Stimulated activated CD4-positive, alpha-beta T cell treated with anti-CD3 and anti-CD28 coated beads, TNF-alpha, amount 100 ng/mL, for 1 hour (primary cell): ENCODE measurements at regions not wholly inside any gene's neighbourhood (a gene's known extent, or its start where the extent isn't known, plus 50 kb on each side); places are given as distances from the start of the nearest gene placed in this dataset.
"Not testable (repeated sequence)": the region's sequence is repeated elsewhere in the genome, so short reads cannot be mapped to it uniquely, and the experiment has no call there.

Source experiments
- DNase-seq, 3 donors: peaks; one replicate each; pipeline ENCODE4 v3.0.0-alpha.2; 2020; ENCODE audit warnings: low read depth in 3 of 3, low spot score in 1 of 3

GRCh38 chr5:126055348-126055729 is 367.9 kb upstream of the GRAMD2B start:
- no peak for DNase-seq

- DNase-seq = no peak
These were observed 366.9 kb upstream of the GRAMD2B start for GRCh38 chr5:126056352-126056751.

DNA sequence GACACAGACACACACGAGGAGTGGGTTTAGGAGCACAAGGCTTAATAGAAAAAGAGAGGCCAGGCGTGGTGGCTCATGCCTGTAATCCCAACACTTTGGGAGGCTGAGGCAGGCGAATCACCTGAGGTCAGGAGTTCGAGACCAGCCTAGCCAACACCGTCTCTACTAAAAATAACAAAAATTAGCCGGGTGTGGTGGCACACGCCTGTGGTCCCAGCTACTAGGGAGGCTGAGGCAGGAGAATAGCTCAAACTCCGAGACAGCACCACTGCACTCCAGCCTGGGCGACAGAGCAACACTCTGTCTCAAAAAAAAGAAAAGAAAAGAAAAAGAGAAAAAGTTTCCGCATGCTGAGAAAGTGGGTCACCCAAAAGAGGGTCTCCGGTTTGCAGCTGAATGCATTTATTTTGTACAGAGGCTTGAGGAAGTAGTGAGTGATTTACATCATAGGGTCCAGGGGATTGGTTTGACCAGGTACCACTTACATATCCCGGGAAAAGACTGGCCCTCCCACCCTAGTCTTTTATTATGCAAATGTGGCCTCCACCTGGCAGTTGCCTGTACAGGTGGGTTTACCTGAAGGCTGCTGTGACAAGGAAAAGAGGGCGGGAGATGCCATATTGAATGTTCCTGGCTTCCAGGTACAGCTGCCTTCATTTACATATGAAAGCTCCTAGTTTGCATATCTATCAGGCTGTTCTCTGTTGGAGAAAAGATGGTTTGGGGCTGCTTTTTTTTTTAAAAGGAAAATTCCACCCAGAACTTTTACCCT is 366.2 kb upstream of the GRAMD2B start:
- no peak for DNase-seq

GRCh38 chr5:126058392-126058791 is 364.8 kb upstream of the GRAMD2B start:
- not testable (repeated sequence) for DNase-seq

- no peak for DNase-seq
These were observed 360.6 kb upstream of the GRAMD2B start for GRCh38 chr5:126062398-126063221.

DNA sequence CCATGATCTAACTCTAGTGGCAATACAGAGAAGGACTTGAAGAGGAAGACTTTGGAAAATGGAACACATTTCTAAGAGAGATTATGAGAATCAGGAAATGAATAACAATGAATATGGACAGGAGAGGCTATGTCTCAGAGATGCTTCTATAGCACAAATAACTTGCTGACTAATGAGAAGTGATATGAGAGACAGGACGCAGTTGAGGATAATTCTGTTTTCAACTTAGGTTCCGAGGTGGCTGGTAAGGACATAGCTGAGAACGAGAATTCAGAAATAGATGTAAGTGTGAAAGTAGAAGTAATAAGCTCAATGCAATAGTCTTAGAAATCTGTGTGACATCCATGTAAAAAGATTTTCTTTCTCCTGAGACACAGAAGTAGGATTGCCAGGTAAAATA is 358.1 kb upstream of the GRAMD2B start:
- DNase-seq = no peak

GRCh38 chr5:126066836-126067235 is 356.4 kb upstream of the GRAMD2B start:
- no peak for DNase-seq

DNA sequence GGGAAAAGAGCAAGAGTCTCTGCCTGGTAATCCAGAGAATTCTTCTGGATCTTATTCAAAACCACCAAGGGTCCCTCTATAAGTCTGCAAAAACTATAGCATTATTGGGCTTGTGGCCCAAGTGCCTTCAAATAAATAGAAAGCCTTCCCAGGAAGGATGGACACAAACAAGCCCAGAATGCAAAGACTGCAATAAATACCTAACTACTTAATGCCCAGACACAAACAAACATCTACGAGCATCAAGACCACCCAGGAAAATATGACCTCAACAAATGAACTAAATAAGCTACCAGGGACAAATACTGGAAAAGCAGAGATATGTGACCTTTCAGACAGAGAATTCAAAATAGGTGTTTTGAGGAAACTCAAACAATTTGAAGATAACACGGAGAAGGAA is 355.8 kb upstream of the GRAMD2B start:
- DNase-seq = no peak

DNA sequence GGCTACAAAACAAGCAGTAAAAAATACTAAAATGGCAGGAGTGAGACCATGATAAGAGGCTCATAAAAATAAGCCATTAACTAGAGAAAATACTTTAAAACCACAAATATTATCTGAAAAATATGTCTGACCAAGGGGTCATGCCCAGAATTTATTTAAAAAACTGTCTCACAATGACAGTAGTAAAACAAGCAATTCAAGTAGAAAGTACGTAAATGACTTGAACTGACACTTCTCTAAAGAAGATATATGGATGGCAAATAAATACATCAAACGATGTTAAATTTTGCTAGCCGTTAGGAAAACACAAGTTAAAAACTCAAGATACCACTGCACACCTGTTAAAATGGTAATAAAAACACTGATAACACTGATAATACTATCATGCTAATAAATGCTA is 353.9 kb upstream of the GRAMD2B start:
- DNase-seq = no peak

DNA sequence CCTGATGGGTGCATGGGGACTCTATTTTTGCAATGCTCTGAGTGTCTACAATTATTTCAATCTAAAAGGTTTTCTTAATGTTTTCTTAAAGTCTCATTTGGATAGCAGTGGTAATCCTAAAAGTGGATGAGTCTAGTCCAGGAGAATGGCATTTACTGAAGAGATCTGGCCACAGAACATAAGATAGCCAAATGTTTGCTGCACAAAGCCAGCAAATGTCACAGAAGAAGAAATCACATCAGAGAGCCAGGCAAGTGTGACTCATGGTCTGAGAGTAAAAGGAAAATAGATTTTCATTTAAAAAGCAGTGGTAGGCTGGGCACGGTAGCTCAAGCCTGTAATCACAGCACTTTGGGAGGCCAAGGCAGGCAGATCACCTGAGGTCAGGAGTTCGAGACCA is 352.7 kb upstream of the GRAMD2B start:
- no peak for DNase-seq

DNA sequence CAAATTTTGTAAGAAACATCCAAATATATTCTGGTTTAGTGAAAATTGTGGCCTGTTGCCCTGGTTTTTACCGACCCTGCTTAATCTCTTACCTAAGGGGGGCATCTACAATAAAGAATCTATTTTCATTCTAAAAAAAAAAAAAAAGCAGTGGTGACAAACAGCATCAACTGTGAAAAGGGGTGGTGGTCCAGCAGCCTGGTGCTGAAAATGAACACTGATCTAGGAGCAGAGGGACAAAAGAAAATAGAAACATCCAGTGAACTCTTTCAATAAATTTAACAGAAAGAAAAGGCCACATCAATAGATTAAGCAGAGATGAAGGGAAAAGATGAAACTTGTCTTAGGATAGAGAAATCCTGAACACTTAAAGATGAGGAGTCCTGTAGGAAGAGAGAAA is 348.7 kb upstream of the GRAMD2B start:
- DNase-seq = no peak

DNA sequence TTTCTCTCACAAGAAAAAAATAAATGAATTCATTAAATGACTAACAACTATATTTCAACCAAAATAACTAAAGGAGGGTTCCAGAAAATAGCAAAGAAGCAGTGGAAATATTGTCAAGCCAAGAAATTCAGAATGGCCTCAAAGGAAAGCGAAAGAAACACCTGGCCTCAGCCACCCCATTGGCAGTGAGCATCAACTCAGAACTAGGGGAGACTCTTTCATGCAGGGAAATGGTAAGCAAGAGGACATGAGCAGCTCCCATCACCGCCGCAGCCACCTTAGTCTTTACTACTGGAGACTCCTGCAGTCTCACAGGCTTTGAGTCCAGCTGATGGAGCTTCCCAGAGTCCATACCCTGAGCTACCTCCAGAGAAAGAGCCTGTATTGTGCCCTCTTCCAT is 343.9 kb upstream of the GRAMD2B start:
- DNase-seq = no peak

- DNase-seq = no peak
These were observed 342.0 kb upstream of the GRAMD2B start for GRCh38 chr5:126081209-126081608.

DNA sequence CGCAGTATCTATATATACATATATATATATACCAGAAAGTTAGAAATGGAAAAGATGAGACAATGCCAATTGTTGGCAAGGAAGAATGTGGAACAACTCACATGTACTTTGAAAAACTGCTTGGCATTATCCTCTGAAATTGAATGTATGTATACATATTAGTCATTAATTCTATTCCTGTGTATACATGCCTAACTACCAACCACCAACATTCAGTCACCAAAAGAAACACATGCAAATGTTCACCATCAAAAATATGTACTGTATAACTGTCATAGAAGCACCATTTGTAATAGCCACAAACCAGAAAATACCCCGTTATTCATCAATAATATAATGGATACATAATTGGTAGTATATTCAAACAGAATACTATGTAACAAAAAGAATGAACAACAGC is 330.2 kb upstream of the GRAMD2B start:
- no peak for DNase-seq

DNA sequence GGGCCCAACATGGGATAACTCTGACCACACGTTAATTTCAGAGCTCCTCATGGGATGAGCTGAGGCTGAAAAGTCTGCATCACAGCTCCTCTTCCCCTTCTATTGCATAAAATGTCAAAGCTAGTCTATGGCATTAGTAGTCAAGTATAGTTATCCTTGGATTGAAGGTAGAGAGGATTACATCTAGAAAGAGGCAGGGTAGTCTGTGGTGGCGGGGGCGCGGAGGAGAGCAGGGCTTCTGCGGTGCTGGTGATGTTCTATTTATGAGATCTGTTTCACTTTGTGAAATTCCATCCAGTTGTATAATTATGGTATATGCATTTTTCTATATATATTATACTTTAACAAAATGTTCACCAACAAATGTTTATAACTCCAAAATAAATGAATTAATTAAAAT is 329.5 kb upstream of the GRAMD2B start:
- no peak for DNase-seq

DNA sequence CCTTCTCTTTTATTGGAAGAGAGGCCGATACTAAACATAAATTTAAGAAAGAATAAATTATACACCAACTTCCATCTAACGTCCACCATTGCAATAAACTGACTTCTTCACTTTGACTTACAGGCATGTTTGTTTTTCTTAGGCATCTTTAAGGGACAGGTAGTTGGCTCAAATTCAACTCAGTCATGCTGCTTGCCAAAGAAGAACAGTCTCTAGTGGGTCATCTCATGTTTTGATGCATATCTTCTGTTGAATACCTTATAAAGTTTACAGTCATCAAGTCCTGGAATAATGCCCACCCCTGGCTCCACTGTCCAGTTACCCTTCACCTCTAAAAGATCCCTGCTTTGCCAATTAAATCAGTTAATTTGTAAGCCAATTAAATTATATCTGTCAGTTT is 328.2 kb upstream of the GRAMD2B start:
- no peak for DNase-seq

GRCh38 chr5:126096442-126097006 is 326.7 kb upstream of the GRAMD2B start:
- no peak for DNase-seq

- no peak for DNase-seq
These were observed 325.3 kb upstream of the GRAMD2B start for GRCh38 chr5:126097876-126098275.

GRCh38 chr5:126098330-126099017 is 324.7 kb upstream of the GRAMD2B start:
- DNase-seq = no peak

DNA sequence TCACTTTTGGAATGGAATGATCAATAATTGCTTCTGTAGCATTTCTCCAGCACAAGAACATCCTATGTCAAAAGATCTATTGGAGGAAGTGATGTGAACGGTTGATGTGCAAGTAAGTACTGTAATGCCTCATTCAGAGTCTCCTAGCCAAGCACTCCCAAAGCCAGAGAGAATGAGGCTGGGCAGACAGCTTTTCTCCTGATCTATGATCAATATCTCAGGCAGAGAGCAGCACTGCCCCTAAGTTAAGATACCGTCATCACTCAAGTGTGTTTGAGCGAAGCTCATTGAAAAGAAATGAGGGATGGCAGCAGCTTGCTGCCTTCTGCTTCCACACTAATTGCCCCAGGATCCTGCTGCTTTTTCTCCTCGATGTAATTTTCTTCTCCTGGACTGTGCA is 324.1 kb upstream of the GRAMD2B start:
- DNase-seq = no peak

DNA sequence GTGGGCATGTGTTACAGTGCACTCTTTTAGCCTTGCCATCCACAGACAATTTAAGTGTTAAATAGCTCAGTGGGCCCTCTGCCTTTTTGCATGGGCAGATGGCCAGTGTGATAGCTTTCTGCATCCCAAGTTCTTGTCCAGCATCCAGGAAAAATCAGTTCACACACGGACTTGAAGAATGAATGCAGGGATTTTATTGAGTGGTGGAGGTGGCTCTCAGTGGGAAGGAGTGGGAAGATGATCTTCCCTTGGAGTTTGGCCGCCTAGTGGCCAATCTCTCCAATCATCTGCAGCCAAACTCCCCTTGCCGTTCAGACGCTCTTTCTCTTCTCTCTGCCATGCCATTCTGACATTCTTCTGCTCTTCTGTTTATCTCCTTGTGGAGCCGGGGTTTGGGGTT is 322.4 kb upstream of the GRAMD2B start:
- no peak for DNase-seq

DNA sequence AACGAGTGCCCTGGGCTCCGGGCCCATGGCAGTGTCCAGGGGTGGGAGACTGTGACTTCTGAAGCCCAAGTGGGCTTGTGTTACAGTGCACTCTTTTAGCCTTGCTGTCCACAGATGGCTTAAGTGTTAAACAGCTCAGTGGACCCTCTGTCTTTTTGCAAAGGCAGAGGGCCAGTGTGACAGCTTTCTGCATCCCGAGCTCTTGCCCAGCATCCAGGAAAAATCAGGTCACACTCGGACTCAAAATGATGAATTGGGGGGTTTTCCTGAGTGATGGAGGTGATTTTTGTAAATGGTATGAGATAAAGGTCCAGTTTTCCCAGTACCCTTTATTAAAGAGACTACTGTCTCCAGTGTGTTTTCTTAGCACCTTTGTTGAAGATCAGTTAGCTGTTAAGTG is 321.3 kb upstream of the GRAMD2B start:
- DNase-seq = no peak
